WTC11 (cell line): ENCODE measurements at regions not wholly inside any gene's neighbourhood (a gene's known extent, or its start where the extent isn't known, plus 50 kb on each side); places are given as distances from the start of the nearest gene placed in this dataset.

Experiments
- ATAC-seq: fragments of 200-7000 bp; cut with Tn5 transposase; 2 replicates; pipeline ENCODE4 v1.10.0; 2021; ENCODE audit warnings: mild to moderate bottlenecking, moderate library complexity
- CTCF ChIA-PET: fragments of 300-600 bp; sonication (Branson Sonifier 250); formaldehyde crosslinking; loops from one replicate; lab custom pipeline; 2021; ENCODE audit warnings: antibody characterized with exemption; lab: Charles Lee
- POLR2A ChIA-PET: fragments of 350-600 bp; sonication (Branson Sonifier 250); formaldehyde crosslinking; loops from one replicate; lab custom pipeline; 2021; ENCODE audit warnings: antibody characterized with exemption; lab: Charles Lee
- DNase-seq: peaks from one replicate; pipeline ENCODE4 v3.0.0; 2021; ENCODE audit warnings: low spot score
- H3K27ac Mint-ChIP-seq: 2 replicates; pipeline ENCODE4 v1.8.0; 2021; ENCODE audit warnings: mixed read lengths
- H3K27me3 Mint-ChIP-seq: 2 replicates; pipeline ENCODE4 v1.8.0; 2021; ENCODE audit warnings: low read depth, mild to moderate bottlenecking, moderate library complexity, mixed read lengths
- H3K36me3 Mint-ChIP-seq: 2 replicates; pipeline ENCODE4 v1.8.0; 2021; ENCODE audit warnings: mixed read lengths
- H3K4me1 Mint-ChIP-seq: 2 replicates; pipeline ENCODE4 v1.8.0; 2022; ENCODE audit warnings: mixed read lengths
- H3K4me3 Mint-ChIP-seq: 2 replicates; pipeline ENCODE4 v1.8.0; 2021; ENCODE audit warnings: mild to moderate bottlenecking, moderate library complexity, mixed read lengths
- H3K9me3 Mint-ChIP-seq: 2 replicates; pipeline ENCODE4 v1.8.0; 2021; ENCODE audit warnings: mixed read lengths
- ARID4B ChIP-seq: sonication (generic); formaldehyde crosslinking; IDR thresholded peaks from 2 replicates; pipeline ENCODE4 v1.8.0; 2023; ENCODE audit warnings: missing genetic modification reagents, mild to moderate bottlenecking, borderline replicate concordance
- ATF6 ChIP-seq: sonication (generic); formaldehyde crosslinking; IDR thresholded peaks from 2 replicates; pipeline ENCODE4 v1.8.1; 2023; ENCODE audit warnings: mild to moderate bottlenecking, missing genetic modification reagents
- CREM ChIP-seq: sonication (generic); formaldehyde crosslinking; IDR thresholded peaks from 2 replicates; pipeline ENCODE4 v1.8.1; 2022; ENCODE audit warnings: mild to moderate bottlenecking, missing genetic modification reagents, moderate library complexity
- E2F5 ChIP-seq: sonication (generic); formaldehyde crosslinking; IDR thresholded peaks from 2 replicates; pipeline ENCODE4 v1.8.1; 2022; ENCODE audit warnings: mild to moderate bottlenecking, moderate library complexity, missing genetic modification reagents
- ELF4 ChIP-seq: sonication (generic); formaldehyde crosslinking; IDR thresholded peaks from 2 replicates; pipeline ENCODE4 v1.8.1; 2022; ENCODE audit warnings: low read depth, mild to moderate bottlenecking, moderate library complexity, missing genetic modification reagents
- ESRRA ChIP-seq: sonication (generic); formaldehyde crosslinking; IDR thresholded peaks from 2 replicates; pipeline ENCODE4 v1.8.1; 2022; ENCODE audit warnings: mild to moderate bottlenecking, missing genetic modification reagents, borderline replicate concordance
- ETV6 ChIP-seq: sonication (generic); formaldehyde crosslinking; IDR thresholded peaks from 2 replicates; pipeline ENCODE4 v1.8.1; 2022; ENCODE audit warnings: mild to moderate bottlenecking, missing genetic modification reagents
- GABPB1 ChIP-seq: sonication (generic); formaldehyde crosslinking; IDR thresholded peaks from 2 replicates; pipeline ENCODE4 v1.8.1; 2023; ENCODE audit warnings: mild to moderate bottlenecking, missing genetic modification reagents
- MLX ChIP-seq: sonication (generic); formaldehyde crosslinking; IDR thresholded peaks from 2 replicates; pipeline ENCODE4 v1.8.1; 2023; ENCODE audit warnings: mild to moderate bottlenecking, missing genetic modification reagents, moderate library complexity
- NFATC4 ChIP-seq: fragments of 250-450 bp; sonication (Bioruptor Pico); IDR thresholded peaks from 2 replicates; pipeline ENCODE4 v1.9.0; 2021; ENCODE audit warnings: mild to moderate bottlenecking
- OVOL2 ChIP-seq: fragments of 250-450 bp; sonication (Bioruptor Pico); IDR thresholded peaks from 2 replicates; pipeline ENCODE4 v1.9.0; 2021; ENCODE audit warnings: mild to moderate bottlenecking, borderline replicate concordance
- PREB ChIP-seq: sonication (generic); formaldehyde crosslinking; IDR thresholded peaks from 2 replicates; pipeline ENCODE4 v1.8.1; 2022; ENCODE audit warnings: mild to moderate bottlenecking, missing genetic modification reagents, moderate library complexity, borderline replicate concordance
- RORB ChIP-seq: fragments of 250-450 bp; sonication (Bioruptor Pico); IDR thresholded peaks from 2 replicates; pipeline ENCODE4 v1.9.0; 2021; ENCODE audit warnings: mild to moderate bottlenecking
- SP1 ChIP-seq: sonication (generic); formaldehyde crosslinking; conservative IDR thresholded peaks from 2 replicates; pipeline ENCODE4 v1.8.1; 2022; ENCODE audit warnings: missing genetic modification reagents
- ZNF121 ChIP-seq: sonication (generic); formaldehyde crosslinking; IDR thresholded peaks from 2 replicates; pipeline ENCODE4 v1.8.0; 2023; ENCODE audit warnings: missing genetic modification reagents
- ZNF263 ChIP-seq: sonication (generic); formaldehyde crosslinking; IDR thresholded peaks from 2 replicates; pipeline ENCODE4 v1.8.1; 2022; ENCODE audit warnings: low read depth, mild to moderate bottlenecking, moderate library complexity, missing genetic modification reagents
- ZNF671 ChIP-seq: fragments of 250-450 bp; sonication (Bioruptor Pico); IDR thresholded peaks from 2 replicates; pipeline ENCODE4 v1.8.0; 2021; ENCODE audit warnings: mild to moderate bottlenecking
- TF ChIP-seq, protein P1 (sequence below): sonication (generic); formaldehyde crosslinking; IDR thresholded peaks from 2 replicates; pipeline ENCODE4 v1.8.0; 2022; ENCODE audit warnings: mild to moderate bottlenecking, missing genetic modification reagents

GRCh38 chr9:21653589-21653988 lies 148.8 kb upstream of the MTAP start (continued):
- TF ChIP-seq ELF4 (CRISPR knock-in tag) (no peak), PREB (CRISPR knock-in tag) (no peak)

DNA sequence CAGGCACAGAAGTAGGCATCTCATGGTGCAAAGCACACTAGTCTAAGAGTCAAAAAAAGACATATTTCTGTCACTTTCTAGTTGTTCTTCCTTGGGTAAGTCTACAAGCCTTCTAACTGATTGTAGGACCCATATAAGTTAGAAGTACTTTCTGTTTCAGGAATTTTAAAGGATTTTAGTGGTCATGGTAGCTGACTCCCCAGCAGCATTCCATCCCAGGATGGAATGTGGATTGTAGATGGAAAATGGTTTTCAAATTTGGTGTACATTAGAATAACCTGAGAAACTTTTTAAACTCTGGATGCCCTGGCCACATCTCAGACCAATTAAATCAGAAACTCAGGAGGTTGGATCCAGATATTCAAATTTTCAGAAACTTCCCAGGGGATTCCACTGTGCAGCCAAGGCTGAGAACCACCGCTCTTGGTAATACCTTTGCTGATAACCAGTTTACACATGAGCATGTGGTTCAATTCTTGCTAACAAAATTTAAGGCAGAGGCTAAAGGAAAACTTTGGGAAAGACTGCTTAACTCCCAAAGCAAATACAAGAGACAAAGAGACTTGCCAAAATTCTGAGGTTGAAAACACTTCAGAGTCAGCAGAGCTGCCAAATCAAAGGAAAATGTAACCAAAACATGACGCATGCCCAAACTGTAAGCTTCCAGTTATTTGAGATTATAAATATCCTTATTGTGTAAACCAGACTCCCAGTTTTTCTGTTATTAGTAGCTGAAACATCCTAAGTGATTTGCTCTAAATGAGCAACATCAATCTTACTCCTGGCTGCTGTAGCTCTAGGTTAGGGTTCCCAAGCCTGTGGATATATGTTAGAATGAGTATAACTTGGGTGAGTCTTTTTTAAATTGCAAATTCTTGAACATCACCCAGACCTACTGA lies 145.4 kb upstream of the MTAP start:
- Mint-ChIP-seq H3K27ac (no peak overlapping the region), H3K36me3 (no peaks in the 10 kb centered on the region), H3K27me3 (no peaks in the 10 kb centered on the region), H3K4me3 (no peak overlapping the region), H3K4me1 (no peaks in the 10 kb centered on the region), H3K9me3 (no peaks in the 10 kb centered on the region)
- TF ChIP-seq E2F5 (CRISPR knock-in tag) (no peak), ELF4 (CRISPR knock-in tag) (no peak), ARID4B (CRISPR knock-in tag) (no peak), RORB (CRISPR knock-in tag) (no peak), OVOL2 (CRISPR knock-in tag) (no peak), CREM (CRISPR knock-in tag) (no peak), PREB (CRISPR knock-in tag) (no peak), NFATC4 (CRISPR knock-in tag) (no peak)
- TF ChIP-seq, protein P1, sequence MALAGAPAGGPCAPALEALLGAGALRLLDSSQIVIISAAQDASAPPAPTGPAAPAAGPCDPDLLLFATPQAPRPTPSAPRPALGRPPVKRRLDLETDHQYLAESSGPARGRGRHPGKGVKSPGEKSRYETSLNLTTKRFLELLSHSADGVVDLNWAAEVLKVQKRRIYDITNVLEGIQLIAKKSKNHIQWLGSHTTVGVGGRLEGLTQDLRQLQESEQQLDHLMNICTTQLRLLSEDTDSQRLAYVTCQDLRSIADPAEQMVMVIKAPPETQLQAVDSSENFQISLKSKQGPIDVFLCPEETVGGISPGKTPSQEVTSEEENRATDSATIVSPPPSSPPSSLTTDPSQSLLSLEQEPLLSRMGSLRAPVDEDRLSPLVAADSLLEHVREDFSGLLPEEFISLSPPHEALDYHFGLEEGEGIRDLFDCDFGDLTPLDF (CRISPR knock-in tag) = no peak
- ChIA-PET POLR2A (no interaction called here), CTCF (no interaction called here)
- ATAC-seq = no peak
- no peak for DNase-seq

- DNase-seq = no peak
- no peaks in the 10 kb centered on the region for H3K27me3 Mint-ChIP-seq
- POLR2A ChIA-PET = no interaction called here
- H3K27ac Mint-ChIP-seq = no peak overlapping the region
- no peaks in the 10 kb centered on the region for H3K4me1 Mint-ChIP-seq
- H3K9me3 Mint-ChIP-seq = peaks cover 3% of the 10 kb centered on the region; the same call in 1 of the 2 replicates
- no peaks in the 10 kb centered on the region for H3K36me3 Mint-ChIP-seq
- H3K4me3 Mint-ChIP-seq = no peak overlapping the region
- ATAC-seq = no peak
- CTCF ChIA-PET = no interaction called here
- TF ChIP-seq ZNF121 = no peak
- no peak for TF ChIP-seq ESRRA (CRISPR knock-in tag)
- no peak for TF ChIP-seq SP1
- TF ChIP-seq ATF6 (CRISPR knock-in tag) = no peak
- TF ChIP-seq GABPB1 (CRISPR knock-in tag) = no peak
- no peak for TF ChIP-seq ZNF263
- no peak for TF ChIP-seq ETV6 (CRISPR knock-in tag)
- TF ChIP-seq ZNF671 = no peak
- no peak for TF ChIP-seq MLX (CRISPR knock-in tag)
Observed at GRCh38 chr9:21657966-21658667, 144.3 kb upstream of the MTAP start.
